Astrocyte of the spinal cord (primary cell): ENCODE measurements at regions not wholly inside any gene's neighbourhood (a gene's known extent, or its start where the extent isn't known, plus 50 kb on each side); places are given as distances from the start of the nearest gene placed in this dataset.
A peak's percentile ranks its signal among the peaks of the same experiment; 100 is the strongest.

ENCODE experiments used
- DNase-seq: peaks from one replicate; pipeline ENCODE4 v3.0.0; 2011; ENCODE audit warnings: low read depth, low spot score
- H3K4me3 ChIP-seq: 2 replicates; pipeline ENCODE4 v1.5.1; 2011; ENCODE audit warnings: low read depth, mild to moderate bottlenecking, low read length, moderate library complexity
- CTCF ChIP-seq: IDR thresholded peaks from 2 replicates; pipeline ENCODE4 v1.5.1; 2012; ENCODE audit warnings: low read depth, mild to moderate bottlenecking, low read length, inconsistent platforms
- in situ Hi-C: cut with HindIII; loops from 2 replicates; pipeline ENCODE4 v1.10.0; 2017; ENCODE audit warnings: low sequenced_read_pairs

- no peak for TF ChIP-seq CTCF
- DNase-seq = no peak
- in situ Hi-C loops = no loop called here
- no peak overlapping the region for H3K4me3 ChIP-seq
These were observed 88.1 kb downstream of the RSPH3 start for GRCh38 chr6:158911746-158912480.

GRCh38 chr6:158910484-158911440 lies 89.2 kb downstream of the RSPH3 start:
- peak; percentile 10 for DNase-seq
- no peak for TF ChIP-seq CTCF
- in situ Hi-C loops = no loop called here
- no peak overlapping the region for H3K4me3 ChIP-seq

- no peak overlapping the region for H3K4me3 ChIP-seq
These were observed 90.1 kb downstream of the RSPH3 start for GRCh38 chr6:158909938-158910337.

GRCh38 chr6:158908606-158909005 lies 89.4 kb upstream of the EZR start:
- no peak overlapping the region for H3K4me3 ChIP-seq
- TF ChIP-seq CTCF = no peak
- no peak for DNase-seq
- in situ Hi-C loops = no loop called here

More at GRCh38 chr6:158909938-158910337, 90.1 kb downstream of the RSPH3 start:
- DNase-seq = peak; percentile 32
- TF ChIP-seq CTCF = no peak
- in situ Hi-C loops = no loop called here

GRCh38 chr6:158907931-158908330 lies 88.8 kb upstream of the EZR start:
- in situ Hi-C loops = no loop called here
- no peak for TF ChIP-seq CTCF

GRCh38 chr6:158906926-158907325 lies 87.8 kb upstream of the EZR start:
- in situ Hi-C loops = no loop called here
- TF ChIP-seq CTCF = no peak
- no peak for DNase-seq
- no peak overlapping the region for H3K4me3 ChIP-seq

More at GRCh38 chr6:158907931-158908330, 88.8 kb upstream of the EZR start:
- DNase-seq = no peak
- H3K4me3 ChIP-seq = no peak overlapping the region
